GM19043 (cell line): ENCODE measurements at regions not wholly inside any gene's neighbourhood (a gene's known extent, or its start where the extent isn't known, plus 50 kb on each side); places are given as distances from the start of the nearest gene placed in this dataset.
"Not testable (repeated sequence)": the region's sequence is repeated elsewhere in the genome, so short reads cannot be mapped to it uniquely, and the experiment has no call there.

Source experiments
- ATAC-seq: cut with Tn5 transposase; IDR thresholded peaks from one replicate; pipeline ENCODE4 v1.9.1; 2021; ENCODE audit warnings: low read depth; ENCODE audit not compliant: unreplicated experiment

DNA sequence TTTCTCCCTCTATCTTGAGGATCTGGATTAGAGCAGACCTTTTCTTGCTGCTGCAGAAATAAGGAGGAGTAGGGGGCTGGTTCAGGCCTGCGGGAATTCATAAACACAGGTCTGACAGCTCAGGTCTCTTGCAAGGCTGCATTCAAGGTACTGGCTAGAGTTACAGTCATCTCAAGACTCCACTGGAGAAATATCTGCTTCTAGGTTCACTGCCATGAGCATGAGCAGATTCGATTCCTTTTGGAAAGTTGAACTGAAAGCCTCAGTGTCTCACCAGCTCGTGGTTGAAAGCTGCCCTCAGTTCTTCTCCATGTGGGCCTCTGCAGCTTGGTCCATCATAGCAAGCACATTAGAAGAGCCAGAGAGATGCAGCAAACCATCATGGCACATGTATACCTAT lies 124.4 kb upstream of the SETBP1 start:
- no peak for ATAC-seq

DNA sequence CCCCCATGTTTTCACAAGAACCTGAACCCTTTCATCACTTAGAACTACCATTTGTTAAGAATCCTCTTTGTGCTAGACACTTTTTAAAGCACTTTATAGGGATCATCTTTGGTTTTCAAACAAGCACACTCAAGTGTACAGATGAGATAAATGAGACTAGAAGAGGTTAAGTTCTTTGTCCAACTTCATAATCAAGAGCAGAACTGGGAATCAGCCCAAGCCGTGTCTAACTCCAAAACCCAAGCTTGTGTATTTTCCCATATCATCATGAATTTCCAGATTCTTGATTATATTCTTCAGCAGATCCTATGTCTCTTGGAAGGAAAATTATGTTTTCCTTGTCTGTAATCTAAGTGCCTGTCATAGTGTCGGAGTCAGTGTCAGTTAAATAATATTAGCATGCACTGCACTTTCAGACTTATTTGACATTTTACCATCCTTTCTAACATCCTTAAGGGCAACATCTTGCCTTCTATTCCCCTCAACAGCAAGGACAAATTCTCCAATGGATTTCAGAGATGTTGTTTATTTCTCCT lies 123.0 kb upstream of the SETBP1 start:
- ATAC-seq, result no peak

DNA sequence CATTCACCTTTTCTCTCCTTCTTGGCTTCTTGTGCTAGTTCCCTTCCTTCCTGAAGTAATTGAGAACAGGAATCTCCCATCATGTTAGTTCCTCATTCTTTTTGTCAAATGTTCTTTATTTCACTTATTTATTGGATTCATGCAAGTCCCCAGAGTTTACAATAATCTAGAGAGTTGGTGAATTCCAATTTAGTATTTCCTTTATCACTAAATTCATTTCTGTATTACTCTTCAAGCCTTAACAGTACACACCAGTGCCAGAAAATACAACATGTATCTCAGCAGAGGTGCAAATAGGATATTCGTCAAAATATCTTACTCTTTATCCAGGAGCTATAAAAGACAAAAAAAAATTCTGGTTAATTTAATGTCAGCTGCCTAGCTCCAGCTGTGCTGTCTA lies 121.9 kb upstream of the SETBP1 start:
- ATAC-seq, result no peak

DNA sequence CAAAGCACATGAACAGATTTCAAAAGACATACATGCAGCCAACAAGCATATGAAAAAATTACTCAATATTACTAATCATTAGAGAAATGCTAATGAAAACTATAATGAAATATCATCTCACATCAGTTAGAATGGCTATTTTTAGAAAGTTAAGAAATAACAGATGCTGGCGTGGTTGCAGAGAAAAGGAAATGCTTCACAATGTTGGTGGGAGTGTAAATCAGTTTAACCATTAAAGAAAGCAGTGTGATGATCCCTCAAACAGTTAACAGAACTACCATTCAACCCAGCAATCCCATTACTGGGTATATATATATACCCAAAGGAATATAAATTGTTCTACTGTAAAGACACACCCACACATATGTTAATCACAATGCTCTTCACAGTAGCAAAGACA lies 117.7 kb upstream of the SETBP1 start:
- no peak for ATAC-seq

DNA sequence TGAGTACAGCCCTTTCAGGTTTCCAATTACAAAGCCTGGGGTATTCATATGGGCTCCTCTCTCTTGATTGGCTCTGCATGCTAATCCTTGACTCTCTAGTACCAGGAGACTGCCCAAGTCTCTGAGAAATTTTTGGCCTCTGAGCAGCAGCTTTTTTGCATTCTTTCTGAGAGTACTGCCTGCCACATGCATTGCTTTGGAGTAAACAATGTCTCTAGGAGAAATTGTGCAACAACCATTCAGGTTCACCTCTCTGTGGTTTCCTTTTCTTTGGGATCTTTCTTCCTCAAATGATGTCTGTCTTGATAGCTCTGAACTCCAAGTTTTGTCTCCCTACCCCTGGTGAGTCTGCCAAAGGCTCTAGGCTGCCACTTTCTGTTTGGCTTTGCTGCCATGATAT lies 115.8 kb upstream of the SETBP1 start:
- no peak for ATAC-seq

DNA sequence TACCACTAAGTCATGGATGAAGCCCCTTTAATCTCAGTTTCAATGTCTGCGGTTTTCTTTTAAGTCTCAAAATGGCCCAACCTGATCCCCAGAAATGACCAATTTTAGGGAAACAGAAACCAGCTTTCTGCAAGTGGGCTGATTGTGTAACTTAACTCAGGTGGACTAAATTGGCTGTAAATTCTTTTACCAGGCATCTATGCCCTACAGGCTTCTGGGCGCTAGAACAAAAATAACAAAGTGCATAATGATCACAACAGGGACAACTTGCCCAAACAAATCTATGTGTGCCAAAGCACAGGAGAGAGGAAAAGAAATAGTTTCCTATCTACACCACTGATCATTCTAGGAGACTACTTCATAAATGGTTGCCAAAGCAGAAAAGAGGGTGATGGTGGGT lies 112.3 kb upstream of the SETBP1 start:
- ATAC-seq, result no peak

DNA sequence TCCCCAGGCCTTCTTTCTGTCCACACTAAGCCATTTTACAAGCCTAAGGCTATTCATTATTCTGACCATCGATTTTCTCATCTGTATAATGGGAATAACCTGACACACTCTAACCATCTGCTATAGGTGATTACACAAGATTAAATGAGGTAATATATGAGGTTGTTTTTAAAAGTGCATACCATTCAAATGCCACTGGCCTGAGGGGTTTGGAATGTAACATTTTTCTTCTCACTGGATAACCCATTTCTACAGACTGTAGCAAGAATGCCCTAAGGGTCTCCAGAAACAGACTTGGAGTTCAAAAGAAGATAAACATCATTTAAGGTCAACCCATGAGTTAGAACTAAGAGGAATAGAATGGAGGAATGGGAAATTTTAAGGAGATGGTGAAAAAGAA lies 111.7 kb upstream of the SETBP1 start:
- ATAC-seq, result no peak

DNA sequence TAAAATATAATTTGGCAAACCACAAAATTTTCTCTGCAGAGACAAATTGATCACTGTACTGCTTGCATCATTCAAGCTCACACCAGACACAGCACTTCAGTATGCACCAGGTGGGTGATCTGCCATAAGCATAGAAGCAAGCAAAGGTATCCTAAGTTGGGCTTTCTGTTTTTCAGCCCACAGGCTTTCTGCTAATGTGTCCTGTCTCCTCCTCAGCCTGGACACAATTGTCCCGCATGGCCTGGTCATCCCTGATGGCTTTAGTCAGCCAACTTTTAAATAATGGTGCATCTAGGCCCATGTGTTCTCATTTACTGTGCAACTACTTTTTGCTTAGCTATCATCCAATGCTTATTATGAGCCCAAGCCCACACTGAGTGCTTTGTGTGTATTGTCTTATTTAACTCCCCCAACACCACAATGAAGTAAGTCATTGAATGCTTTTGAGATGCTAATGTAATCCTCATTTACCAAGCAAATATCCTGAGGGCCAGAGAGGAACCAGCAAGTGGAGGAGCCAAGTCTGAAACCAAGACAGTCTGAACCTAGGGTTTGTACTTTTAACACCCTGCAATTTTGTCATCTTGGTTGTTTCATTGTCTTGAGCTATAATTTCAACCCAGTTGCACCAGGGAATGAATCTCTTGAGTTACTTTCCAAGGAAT lies 111.2 kb upstream of the SETBP1 start:
- no peak for ATAC-seq

DNA sequence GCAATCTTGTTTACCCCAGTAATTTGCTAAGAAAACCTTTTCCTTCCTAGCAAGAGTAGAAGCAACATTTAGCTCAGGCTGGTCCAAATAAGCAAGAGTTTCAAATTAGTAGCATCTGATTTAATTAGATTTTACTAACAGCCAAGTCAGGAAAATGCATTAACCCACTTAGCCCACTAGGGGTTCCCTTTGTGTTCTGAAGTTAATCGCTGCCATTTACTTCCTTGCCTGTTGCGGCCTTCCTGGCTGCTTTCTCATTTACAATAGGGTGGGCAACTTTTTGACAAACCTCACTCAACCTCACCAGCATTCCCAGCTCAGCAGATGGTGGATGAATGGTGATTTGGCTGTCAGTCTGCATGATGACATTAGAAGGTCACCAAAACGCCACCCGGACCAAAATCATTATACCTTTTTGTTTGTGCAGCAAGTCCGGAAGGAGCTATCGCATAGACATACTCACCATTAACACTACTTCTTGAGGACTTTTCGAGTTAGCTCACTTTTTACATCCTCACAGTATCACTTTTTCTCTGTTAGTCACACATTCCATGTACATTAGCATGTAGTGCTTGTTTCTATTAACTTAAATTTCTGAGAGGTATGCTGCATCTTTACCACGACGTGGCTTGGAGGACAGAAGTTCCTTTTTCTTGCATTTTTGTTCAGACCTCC lies 101.5 kb upstream of the SETBP1 start:
- no peak for ATAC-seq

DNA sequence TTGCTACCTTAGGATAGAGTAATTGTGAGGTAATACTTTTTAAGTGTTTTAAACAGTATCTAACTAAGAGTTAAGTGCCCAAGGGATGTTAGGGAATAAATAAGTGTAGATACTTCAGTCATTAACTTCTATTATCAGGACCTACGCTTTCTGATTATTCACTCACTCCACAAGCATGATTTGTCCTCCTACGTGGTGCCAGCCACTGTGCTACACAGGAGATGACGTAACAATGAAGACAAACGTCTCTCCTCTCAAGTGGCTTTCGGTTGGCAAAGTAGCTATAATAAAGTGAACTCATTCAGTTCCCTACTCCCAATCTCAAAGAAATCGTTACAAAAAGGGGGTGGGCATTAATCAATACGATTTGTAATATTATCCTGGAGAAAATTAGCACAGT lies 100.9 kb upstream of the SETBP1 start:
- no peak for ATAC-seq

DNA sequence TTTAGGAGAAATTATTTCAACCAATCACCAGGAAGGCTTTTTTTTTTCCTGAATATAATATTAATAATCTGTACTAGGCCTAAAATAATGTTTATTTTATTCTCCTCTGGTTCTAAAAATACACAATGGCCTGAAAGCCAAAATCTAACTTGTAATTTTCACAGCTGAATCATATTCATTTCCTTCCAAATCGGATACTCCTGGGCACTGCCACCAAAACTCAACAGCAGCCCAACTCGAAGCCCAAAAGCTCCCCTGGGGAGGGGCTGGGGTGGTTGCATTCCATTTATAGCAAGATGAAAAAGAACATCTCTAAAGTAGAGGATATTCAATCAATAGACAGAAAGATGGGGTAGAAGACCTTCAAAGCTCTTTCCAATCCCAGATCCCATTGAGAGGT lies 100.5 kb upstream of the SETBP1 start:
- ATAC-seq, result no peak

DNA sequence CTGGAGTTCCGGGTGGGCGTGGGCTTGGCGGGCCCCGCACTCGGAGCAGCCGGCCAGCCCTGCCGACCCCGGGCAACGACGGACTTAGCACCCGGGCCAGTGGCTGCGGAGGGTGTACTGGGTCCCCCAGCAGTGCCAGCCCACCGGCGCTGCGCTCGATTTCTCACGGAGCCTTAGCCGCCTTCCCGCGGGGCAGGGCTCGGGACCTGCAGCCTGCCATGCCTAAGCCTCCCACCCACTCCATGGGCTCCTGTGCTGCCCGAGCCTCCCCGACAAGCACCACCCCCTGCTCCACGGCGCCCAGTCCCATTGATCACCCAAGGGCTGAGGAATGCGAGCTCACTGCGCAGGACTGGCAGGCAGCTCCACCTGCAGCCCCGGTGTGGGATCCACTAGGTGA lies 99.9 kb upstream of the SETBP1 start:
- not testable (repeated sequence) for ATAC-seq

DNA sequence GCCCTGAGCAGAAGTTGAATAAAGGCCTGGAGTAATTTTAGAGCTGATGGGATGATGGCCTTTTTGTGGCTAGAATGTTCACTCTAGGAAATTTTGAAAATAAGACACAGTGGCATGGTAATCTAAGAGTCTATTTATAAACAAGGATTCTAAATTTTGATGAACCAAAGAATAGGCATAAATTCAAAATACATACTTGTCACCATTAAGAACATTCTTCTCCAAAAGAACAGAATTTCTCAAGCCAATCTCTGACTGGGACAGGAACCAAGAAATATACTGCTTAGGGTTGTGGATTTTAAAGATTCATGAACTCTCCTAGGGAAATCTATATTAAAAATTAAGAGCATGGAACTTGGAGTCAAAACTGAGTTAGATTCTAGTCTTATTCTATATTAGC lies 98.2 kb upstream of the SETBP1 start:
- ATAC-seq, result no peak

DNA sequence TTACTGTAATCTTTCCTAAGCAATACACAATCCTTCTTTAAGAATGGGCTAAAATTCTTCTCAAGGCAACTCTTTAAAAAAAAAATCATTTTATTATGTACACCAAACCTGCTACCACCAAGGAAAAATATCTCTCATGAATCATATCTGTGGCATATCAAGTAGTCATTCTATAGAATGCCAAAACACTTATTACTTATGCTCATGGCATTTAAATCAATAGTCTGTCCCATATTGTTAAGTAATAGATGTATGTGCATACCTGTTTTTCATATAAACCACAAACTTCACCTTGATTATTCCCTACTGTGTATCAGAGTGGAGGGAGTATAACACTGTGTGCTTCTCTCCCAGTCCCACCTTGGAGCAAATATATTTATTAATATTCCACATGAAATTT lies 95.8 kb upstream of the SETBP1 start:
- no peak for ATAC-seq

DNA sequence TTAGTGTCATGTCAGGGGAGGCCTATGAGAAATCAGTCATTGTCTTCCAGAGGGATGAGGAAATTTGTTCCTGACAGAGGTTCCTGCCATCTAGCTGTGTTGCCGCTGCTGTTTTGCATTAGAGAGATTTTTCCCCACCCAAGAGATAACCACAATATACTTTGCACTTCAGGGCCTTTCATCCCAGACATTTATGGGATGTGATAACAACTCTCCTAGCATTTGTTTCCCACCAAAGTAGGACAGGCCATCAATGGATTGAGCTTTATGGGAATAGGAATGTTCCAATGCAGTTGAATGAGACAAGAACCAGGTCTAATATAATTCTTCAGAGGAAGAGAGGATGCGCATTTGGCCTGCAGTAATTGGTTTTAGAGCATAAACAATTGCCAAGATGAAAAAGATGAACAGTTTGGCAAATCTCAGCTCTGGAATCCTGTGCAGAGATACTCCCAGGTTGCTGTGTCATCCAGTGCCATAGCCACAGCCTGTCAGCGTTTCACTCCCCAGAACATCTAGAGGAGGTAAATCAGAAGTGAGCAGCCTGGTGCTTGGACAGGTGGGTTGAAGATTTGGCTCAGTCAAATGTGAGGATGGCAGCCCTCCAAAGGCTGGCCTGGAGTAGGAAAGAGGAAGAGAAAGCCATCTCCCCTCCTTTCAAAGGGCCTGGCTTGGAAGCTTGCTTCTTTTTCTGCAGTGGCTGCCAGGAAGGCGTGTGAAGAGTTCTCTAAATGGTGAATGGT lies 93.7 kb upstream of the SETBP1 start:
- ATAC-seq, result no peak

DNA sequence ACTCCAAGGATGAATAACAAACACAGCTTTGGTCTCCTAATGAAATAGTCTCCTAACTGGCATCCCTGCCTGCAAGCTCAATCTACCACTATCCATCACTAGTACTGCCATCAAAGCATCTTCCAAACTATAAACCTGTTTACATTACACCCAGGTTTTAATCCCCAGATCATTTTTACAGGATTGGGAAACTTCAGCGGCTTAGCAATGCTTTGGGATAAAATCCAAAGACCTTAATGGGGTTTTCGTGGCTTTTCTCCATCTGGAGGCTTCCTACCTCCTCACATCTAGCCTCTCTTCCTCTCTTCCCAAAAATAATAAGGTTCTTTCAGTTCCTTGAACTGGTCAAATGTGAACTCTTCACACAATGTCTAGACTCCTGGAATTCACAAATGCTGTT lies 92.2 kb upstream of the SETBP1 start:
- no peak for ATAC-seq

DNA sequence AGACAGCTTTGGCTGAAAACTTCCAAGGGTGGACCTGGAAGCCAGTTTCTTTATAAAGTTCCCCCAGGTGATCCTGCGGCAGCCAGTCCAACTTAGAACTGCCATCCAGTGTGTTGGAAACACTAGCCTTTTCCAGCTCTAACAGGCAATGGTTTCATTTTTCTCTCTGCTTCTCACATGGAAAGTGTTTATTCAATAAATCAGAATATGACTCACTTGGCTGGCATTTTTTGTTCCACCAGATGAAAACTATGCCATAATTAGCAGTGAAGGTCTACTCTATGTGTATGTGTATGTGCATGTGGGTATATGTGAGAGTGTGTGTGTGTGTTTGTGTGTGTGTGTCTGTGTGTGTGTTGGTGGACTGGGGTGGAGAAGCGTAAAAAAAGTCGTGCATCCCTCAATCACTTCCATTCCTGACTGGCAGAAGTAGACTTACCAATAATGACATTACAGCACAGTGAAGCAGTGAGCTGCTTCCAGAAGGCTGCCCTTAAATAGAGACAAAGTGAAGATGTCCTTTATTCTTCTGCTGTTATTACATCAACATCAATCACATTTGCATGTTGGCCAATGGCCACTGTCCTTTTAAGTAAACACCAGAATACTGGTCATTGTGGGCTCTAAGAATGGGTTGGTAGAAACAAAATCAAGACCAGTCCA lies 90.9 kb upstream of the SETBP1 start:
- ATAC-seq, result no peak

DNA sequence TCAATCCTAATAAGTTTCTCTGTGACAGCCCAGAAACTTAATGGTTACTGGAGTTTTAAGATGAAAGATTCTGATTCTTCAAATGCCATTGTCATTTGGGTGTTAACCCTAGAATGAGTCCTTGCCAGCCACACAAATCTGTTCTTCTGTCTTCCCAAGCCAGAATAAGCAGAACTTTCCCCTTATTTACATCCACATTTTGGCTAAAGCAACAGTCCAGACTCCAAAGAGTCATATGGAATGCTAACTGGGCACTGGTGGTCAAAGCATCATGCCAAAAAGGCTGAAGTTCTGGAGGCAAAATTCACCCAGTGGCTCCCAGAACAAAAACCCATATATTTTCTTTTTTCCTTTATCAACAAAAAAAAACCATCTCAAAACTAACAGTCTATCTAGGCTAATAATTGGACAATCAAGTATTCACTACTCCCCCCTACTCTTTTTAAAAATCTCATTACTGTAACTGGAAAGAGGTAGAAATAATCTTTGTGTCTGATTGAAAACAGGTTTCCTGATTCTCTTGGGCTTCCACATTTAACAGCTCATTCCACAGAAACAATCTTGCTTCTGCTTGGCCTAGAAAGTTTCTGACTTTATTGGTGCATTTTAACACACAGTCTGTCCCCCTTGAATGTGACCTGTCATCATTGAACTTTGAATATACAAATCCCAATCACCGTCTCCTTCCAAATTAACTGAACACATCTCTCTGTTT lies 89.6 kb upstream of the SETBP1 start:
- no peak for ATAC-seq

DNA sequence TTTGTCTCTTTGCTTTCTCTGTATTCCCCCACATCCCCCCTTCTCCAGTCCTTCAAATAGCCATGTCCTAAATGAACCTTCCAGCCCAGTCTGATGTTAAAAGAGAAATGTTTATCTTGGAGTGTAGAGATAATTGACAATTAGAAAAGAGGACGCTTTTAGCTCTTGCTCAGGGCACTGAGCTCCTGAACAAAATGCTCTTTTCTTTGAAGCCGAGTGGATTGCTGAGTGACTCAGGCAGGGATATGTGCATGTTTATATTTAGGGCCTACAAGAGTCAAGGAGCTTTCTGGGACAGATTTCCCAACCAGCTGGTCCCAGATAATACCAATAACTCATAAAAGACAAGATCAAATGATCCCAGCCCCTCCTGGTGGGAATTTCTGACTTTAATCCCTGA lies 88.0 kb upstream of the SETBP1 start:
- no peak for ATAC-seq

DNA sequence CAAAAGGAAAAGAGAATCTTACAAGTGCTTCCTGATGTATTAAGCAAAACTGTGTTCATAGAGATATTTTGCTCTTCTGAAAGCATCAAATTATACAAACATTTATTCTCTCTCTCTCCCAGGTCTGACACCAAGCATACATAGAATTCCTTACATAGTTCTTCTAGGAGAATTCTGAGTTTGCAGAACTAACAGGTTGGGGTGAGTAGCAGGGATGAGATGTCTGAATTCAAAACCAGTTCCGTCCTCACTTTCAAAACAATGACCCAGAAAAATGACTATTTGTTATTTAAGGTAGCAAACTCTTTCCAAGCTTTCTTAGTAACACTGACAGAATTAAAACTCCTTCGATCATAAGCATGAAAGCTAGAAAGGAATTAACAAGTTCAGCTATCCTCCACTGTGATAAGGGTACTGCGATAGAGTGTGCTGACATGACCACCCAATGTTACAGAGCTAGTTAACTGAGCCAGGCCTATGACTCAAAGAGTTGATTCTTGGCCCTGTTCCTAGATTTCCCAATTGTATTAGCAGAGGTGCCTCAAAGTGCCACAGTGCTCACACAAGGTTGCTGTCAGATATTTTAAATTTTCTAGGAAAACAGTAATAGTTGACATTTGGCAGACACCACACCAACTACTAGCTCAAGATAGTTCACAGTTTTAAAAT lies 85.8 kb upstream of the SETBP1 start:
- no peak for ATAC-seq
